HEK293 (cell line): ENCODE measurements at regions not wholly inside any gene's neighbourhood (a gene's known extent, or its start where the extent isn't known, plus 50 kb on each side); places are given as distances from the start of the nearest gene placed in this dataset.
"Not testable (repeated sequence)": the region's sequence is repeated elsewhere in the genome, so short reads cannot be mapped to it uniquely, and the experiment has no call there.

Experiments used
- CTCF ChIP-seq: fragments of 450-650 bp; formaldehyde crosslinking; IDR thresholded peaks from 2 replicates; pipeline ENCODE4 v1.5.1; 2016; ENCODE audit warnings: missing biosample characterization, missing genetic modification characterization
- RBAK ChIP-seq: fragments of 450-650 bp; formaldehyde crosslinking; IDR thresholded peaks from 2 replicates; pipeline ENCODE4 v1.5.1; 2016; ENCODE audit warnings: missing biosample characterization, missing genetic modification characterization
- TCF7L2 ChIP-seq: IDR thresholded peaks from 2 replicates; pipeline ENCODE4 v1.6.1; 2011; ENCODE audit warnings: low read depth, mild to moderate bottlenecking, inconsistent platforms, low read length, moderate library complexity, borderline replicate concordance
- ZBTB1 ChIP-seq: fragments of 450-650 bp; formaldehyde crosslinking; IDR thresholded peaks from 2 replicates; pipeline ENCODE4 v1.5.1; 2016; ENCODE audit warnings: missing biosample characterization, missing genetic modification characterization
- ZNF10 ChIP-seq: fragments of 450-650 bp; formaldehyde crosslinking; IDR thresholded peaks from 2 replicates; pipeline ENCODE4 v1.5.1; 2017; ENCODE audit warnings: missing biosample characterization, missing genetic modification characterization
- ZNF138 ChIP-seq: fragments of 450-650 bp; formaldehyde crosslinking; IDR thresholded peaks from 2 replicates; pipeline ENCODE4 v1.5.1; 2016; ENCODE audit warnings: missing biosample characterization, missing genetic modification characterization, borderline replicate concordance
- ZNF211 ChIP-seq: fragments of 450-650 bp; formaldehyde crosslinking; IDR thresholded peaks from 2 replicates; pipeline ENCODE4 v1.5.1; 2016; ENCODE audit warnings: low read depth, missing biosample characterization, missing genetic modification characterization
- ZNF24 ChIP-seq: fragments of 450-650 bp; formaldehyde crosslinking; IDR thresholded peaks from 2 replicates; pipeline ENCODE4 v1.5.1; 2016; ENCODE audit warnings: missing biosample characterization, missing genetic modification characterization
- ZNF449 ChIP-seq: fragments of 450-650 bp; formaldehyde crosslinking; IDR thresholded peaks from 2 replicates; pipeline ENCODE4 v1.5.1; 2017; ENCODE audit warnings: missing biosample characterization, mild to moderate bottlenecking, missing genetic modification characterization, moderate library complexity
- ZNF777 ChIP-seq: fragments of 450-650 bp; formaldehyde crosslinking; IDR thresholded peaks from 2 replicates; pipeline ENCODE4 v1.5.1; 2017; ENCODE audit warnings: missing biosample characterization, missing genetic modification characterization, borderline replicate concordance
- ZNF837 ChIP-seq: fragments of 450-650 bp; formaldehyde crosslinking; IDR thresholded peaks from 2 replicates; pipeline ENCODE4 v1.5.1; 2016; ENCODE audit warnings: missing biosample characterization, missing genetic modification characterization
- TF ChIP-seq, protein P1 (sequence below): fragments of 450-650 bp; formaldehyde crosslinking; IDR thresholded peaks from 2 replicates; pipeline ENCODE4 v1.5.1; 2016; ENCODE audit warnings: missing biosample characterization, missing genetic modification characterization

DNA sequence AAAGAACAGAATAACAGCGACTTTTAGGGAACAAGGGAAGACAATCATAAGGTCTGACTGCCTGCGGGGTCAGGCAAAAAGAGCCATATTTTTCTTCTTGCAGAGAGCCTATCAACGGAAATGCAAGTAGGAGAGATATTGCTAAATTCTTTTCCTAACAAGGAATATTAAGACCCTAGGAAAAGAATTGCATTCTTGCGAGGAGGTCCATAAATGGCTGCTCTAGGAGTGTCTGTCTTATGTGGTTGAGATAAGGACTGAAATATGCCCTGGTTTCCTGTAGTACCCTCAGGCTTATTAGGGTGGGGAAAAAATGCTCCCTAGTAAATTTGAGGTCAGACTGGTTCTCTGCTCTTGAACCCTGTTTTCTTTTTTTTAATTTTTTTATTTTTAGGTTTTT lies 81.7 kb downstream of the VCAM1 start:
- not testable (repeated sequence) for TF ChIP-seq TCF7L2; CTCF (tag by site-specific recombination); RBAK (tag by site-specific recombination); ZNF138 (tag by site-specific recombination); ZNF837; ZNF777; ZBTB1 (tag by site-specific recombination); ZNF211 (tag by site-specific recombination); ZNF24 (tag by site-specific recombination); ZNF10 (tag by site-specific recombination); ZNF449 (tag by site-specific recombination)
- TF ChIP-seq, protein P1, sequence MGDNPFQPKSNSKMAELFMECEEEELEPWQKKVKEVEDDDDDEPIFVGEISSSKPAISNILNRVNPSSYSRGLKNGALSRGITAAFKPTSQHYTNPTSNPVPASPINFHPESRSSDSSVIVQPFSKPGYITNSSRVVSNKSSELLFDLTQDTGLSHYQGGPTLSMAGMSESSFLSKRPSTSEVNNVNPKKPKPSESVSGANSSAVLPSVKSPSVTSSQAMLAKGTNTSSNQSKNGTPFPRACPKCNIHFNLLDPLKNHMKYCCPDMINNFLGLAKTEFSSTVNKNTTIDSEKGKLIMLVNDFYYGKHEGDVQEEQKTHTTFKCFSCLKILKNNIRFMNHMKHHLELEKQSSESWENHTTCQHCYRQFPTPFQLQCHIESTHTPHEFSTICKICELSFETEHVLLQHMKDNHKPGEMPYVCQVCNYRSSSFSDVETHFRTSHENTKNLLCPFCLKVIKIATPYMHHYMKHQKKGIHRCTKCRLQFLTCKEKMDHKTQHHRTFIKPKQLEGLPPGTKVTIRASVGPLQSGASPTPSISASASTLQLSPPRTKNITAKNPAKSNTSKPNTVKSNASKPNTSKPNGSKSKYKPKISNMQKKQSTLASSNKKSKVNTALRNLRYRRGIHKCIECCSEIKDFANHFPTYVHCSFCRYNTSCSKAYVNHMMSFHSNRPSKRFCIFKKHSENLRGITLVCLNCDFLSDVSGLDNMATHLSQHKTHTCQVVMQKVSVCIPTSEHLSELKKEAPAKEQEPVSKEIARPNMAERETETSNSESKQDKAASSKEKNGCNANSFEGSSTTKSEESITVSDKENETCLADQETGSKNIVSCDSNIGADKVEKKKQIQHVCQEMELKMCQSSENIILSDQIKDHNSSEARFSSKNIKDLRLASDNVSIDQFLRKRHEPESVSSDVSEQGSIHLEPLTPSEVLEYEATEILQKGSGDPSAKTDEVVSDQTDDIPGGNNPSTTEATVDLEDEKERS (tag by site-specific recombination) = not testable (repeated sequence)
